Right atrium auricular region (tissue), 2 donors: ENCODE measurements at regions not wholly inside any gene's neighbourhood (a gene's known extent, or its start where the extent isn't known, plus 50 kb on each side); places are given as distances from the start of the nearest gene placed in this dataset.
"Not testable (repeated sequence)": the region's sequence is repeated elsewhere in the genome, so short reads cannot be mapped to it uniquely, and the experiment has no call there.

Experiments used
- DNase-seq: peaks from one replicate; pipeline ENCODE4 v3.0.0-alpha.2; 2019; ENCODE audit warnings: low spot score
- H3K27ac ChIP-seq, 2 donors: fragments of 200-600 bp; sonication (generic); 1 replicate in 1 of 2; 2 replicates in 1 of 2; pipeline ENCODE4 v1.5.1; 2016 to 2019
- H3K27me3 ChIP-seq, 2 donors: fragments of 200-600 bp; sonication (generic); one replicate each; pipeline versions ENCODE4 v1.5.1 to v1.6.0; 2017 to 2019
- H3K36me3 ChIP-seq: fragments of 200-600 bp; sonication (generic); one replicate; pipeline ENCODE4 v1.5.1; 2016
- H3K4me1 ChIP-seq, 2 donors: fragments of 200-600 bp; sonication (generic); one replicate each; pipeline versions ENCODE4 v1.5.1 to v1.6.0; 2017 to 2019
- H3K4me3 ChIP-seq, 2 donors: fragments of 200-600 bp; sonication (generic); 1 replicate in 1 of 2; 2 replicates in 1 of 2; pipeline ENCODE4 v1.5.1; 2017 to 2019; ENCODE audit warnings: mild to moderate bottlenecking in 1 of 2, moderate library complexity in 1 of 2
- H3K9me3 ChIP-seq, 2 donors: fragments of 200-600 bp; sonication (generic); one replicate each; pipeline ENCODE4 v1.5.1; 2019
- TF ChIP-seq, protein P1 (sequence below), 2 donors: fragments of 200-600 bp; sonication (generic); IDR thresholded peaks; one replicate each; pipeline ENCODE4 v1.5.1; 2019; ENCODE audit warnings: antibody characterized with exemption in 2 of 2

- Histone ChIP-seq H3K27me3 (no peaks in the 10 kb centered on the region), H3K36me3 (no peaks in the 10 kb centered on the region), H3K9me3 (peaks cover 0 to 11% of the 10 kb centered on the region in 2 donors), H3K4me1 (no peaks in the 10 kb centered on the region), H3K27ac (peak overlapping the region in 1 of 2 donors; percentile 36), H3K4me3 (no peak overlapping the region)
- TF ChIP-seq, protein P1, sequence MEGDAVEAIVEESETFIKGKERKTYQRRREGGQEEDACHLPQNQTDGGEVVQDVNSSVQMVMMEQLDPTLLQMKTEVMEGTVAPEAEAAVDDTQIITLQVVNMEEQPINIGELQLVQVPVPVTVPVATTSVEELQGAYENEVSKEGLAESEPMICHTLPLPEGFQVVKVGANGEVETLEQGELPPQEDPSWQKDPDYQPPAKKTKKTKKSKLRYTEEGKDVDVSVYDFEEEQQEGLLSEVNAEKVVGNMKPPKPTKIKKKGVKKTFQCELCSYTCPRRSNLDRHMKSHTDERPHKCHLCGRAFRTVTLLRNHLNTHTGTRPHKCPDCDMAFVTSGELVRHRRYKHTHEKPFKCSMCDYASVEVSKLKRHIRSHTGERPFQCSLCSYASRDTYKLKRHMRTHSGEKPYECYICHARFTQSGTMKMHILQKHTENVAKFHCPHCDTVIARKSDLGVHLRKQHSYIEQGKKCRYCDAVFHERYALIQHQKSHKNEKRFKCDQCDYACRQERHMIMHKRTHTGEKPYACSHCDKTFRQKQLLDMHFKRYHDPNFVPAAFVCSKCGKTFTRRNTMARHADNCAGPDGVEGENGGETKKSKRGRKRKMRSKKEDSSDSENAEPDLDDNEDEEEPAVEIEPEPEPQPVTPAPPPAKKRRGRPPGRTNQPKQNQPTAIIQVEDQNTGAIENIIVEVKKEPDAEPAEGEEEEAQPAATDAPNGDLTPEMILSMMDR (IDR thresholded peaks at IDR 0.05) = no peak
- DNase-seq = no peak
Observed at GRCh38 chr13:97758317-97758716, 195.2 kb upstream of the IPO5 start.

DNA sequence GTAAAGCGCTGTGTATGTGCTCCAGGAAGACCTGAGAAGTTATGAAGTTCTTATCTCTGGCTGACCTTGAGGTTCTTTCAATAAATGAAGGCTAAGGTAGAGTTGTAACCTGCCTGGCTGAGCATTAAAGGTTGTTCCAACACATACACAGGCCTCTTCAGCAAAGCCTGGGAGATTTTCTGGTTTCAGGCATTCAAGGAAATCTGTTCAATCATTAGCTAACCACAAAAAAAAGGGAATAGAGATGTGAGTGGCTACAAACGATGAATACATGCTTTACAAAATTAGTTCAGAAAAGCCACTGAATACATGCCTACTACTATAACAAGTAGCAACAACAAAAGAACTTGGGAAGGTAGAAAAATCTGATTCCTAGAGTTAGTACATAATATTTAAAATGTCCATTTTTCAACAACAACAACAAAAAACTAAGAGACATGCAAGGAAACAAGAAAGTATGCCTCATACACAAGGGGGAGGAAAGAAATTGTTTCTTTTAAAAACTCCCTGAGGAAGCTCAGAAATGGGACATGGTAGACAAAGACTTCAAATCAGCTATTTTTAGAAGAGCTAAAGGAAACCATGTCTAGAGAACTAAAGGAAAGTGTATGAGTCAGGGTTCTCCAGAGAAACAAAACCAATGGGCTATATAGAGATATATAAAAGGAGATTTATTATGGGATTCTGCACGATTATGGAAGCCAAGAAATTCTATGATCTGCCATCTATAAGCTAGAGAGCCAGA is 191.5 kb upstream of the IPO5 start:
- TF ChIP-seq, protein P1 (IDR thresholded peaks at IDR 0.05) = no peak
- Histone ChIP-seq H3K36me3 (no peaks in the 10 kb centered on the region), H3K27ac (no peak overlapping the region), H3K9me3 (peaks cover 0 to 13% of the 10 kb centered on the region in 2 donors), H3K4me1 (no peaks in the 10 kb centered on the region), H3K4me3 (no peak overlapping the region), H3K27me3 (no peaks in the 10 kb centered on the region)
- no peak for DNase-seq

GRCh38 chr13:97766749-97767148 is 186.7 kb upstream of the IPO5 start:
- no peaks in the 10 kb centered on the region for H3K4me1 ChIP-seq
- H3K9me3 ChIP-seq = peaks cover 0 to 13% of the 10 kb centered on the region in 2 donors
- H3K27me3 ChIP-seq = no peaks in the 10 kb centered on the region
- no peak for DNase-seq
- no peak overlapping the region for H3K4me3 ChIP-seq
- TF ChIP-seq, protein P1 (IDR thresholded peaks at IDR 0.05) = no peak
- H3K36me3 ChIP-seq = no peaks in the 10 kb centered on the region
- no peak overlapping the region for H3K27ac ChIP-seq

- Histone ChIP-seq H3K4me3 (no peak overlapping the region), H3K4me1 (no peaks in the 10 kb centered on the region), H3K36me3 (no peaks in the 10 kb centered on the region), H3K9me3 (peaks cover 0 to 3% of the 10 kb centered on the region in 2 donors), H3K27ac (no peak overlapping the region), H3K27me3 (no peaks in the 10 kb centered on the region)
- TF ChIP-seq, protein P1 (IDR thresholded peaks at IDR 0.05) = no peak
- DNase-seq = no peak
Observed at GRCh38 chr13:97768134-97768533, 185.3 kb upstream of the IPO5 start.

GRCh38 chr13:97770231-97770630 is 183.2 kb upstream of the IPO5 start:
- not testable (repeated sequence) for H3K36me3 ChIP-seq, H3K9me3 ChIP-seq, H3K27me3 ChIP-seq, H3K4me3 ChIP-seq, DNase-seq, H3K27ac ChIP-seq, H3K4me1 ChIP-seq

GRCh38 chr13:97772466-97772865 is 181.0 kb upstream of the IPO5 start:
- not testable (repeated sequence) for H3K9me3 ChIP-seq, DNase-seq, H3K27ac ChIP-seq, H3K36me3 ChIP-seq, H3K4me1 ChIP-seq, H3K27me3 ChIP-seq, H3K4me3 ChIP-seq

- H3K4me3 ChIP-seq, H3K4me1 ChIP-seq, H3K27me3 ChIP-seq, DNase-seq, H3K27ac ChIP-seq, H3K9me3 ChIP-seq, H3K36me3 ChIP-seq: not testable (repeated sequence)
Observed at GRCh38 chr13:97774391-97775100, 178.9 kb upstream of the IPO5 start.
